ENCODE measurements at regions not wholly inside any gene's neighbourhood (a gene's known extent, or its start where the extent isn't known, plus 50 kb on each side); places are given as distances from the start of the nearest gene placed in this dataset.

- Histone ChIP-seq H3K27ac (ENCODE audit: low read depth, low read length) (no peak overlapping the region), H3K36me3 (ENCODE audit: insufficient read depth, low read length) (no peaks in the 10 kb centered on the region), H3K4me1 (ENCODE audit: insufficient read depth, low read length) (no peaks in the 10 kb centered on the region), H3K4me3 (ENCODE audit: insufficient read depth, low read length) (no peak overlapping the region), H3K9me3 (ENCODE audit: low read depth, low read length) (peaks cover 2% of the 10 kb centered on the region), H3K79me2 (ENCODE audit: insufficient read depth, low read length) (no peaks in the 10 kb centered on the region), H3K4me2 (ENCODE audit: insufficient read depth, low read length) (no peak overlapping the region), H3K27me3 (ENCODE audit: insufficient read depth, low read length) (no peaks in the 10 kb centered on the region), H4K20me1 (ENCODE audit: insufficient read depth, low read length) (no peaks in the 10 kb centered on the region), H2AFZ (ENCODE audit: low read length) (no peak overlapping the region)
- TF ChIP-seq CTCF (IDR thresholded peaks at IDR 0.05; ENCODE audit: extremely low read depth, low read depth, low read length), result no peak
- DNase-seq (ENCODE audit: insufficient read length, low spot score, missing footprints), result peak; percentile 50
These were observed 172.1 kb upstream of the CSNK1A1L start for GRCh38 chr13:37277435-37278144.

DNA sequence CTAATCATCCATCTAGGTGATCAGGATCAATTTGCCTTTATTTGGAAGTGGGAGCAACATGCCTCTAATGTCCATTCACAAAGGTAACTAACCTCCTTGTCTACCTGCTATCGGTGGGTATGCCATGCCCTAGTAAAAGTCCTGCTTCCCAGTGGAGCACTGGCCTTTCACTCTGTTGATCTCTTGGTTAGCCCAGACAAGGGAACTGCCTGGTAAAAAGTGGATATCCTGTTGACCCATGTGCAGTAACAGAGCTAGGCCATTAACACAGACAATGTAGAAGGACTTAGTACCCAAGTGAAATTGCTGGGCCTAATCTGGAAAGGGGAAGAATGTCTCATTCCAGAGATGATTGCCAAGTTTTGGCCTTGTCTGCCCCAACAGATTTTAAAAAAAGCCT, 171.5 kb upstream of the CSNK1A1L start:
- Histone ChIP-seq H3K27ac (ENCODE audit: low read depth, low read length) (no peak overlapping the region), H3K27me3 (ENCODE audit: insufficient read depth, low read length) (no peaks in the 10 kb centered on the region), H3K9me3 (ENCODE audit: low read depth, low read length) (peaks cover 2% of the 10 kb centered on the region), H4K20me1 (ENCODE audit: insufficient read depth, low read length) (no peaks in the 10 kb centered on the region), H3K4me2 (ENCODE audit: insufficient read depth, low read length) (no peak overlapping the region), H3K4me1 (ENCODE audit: insufficient read depth, low read length) (no peaks in the 10 kb centered on the region), H3K36me3 (ENCODE audit: insufficient read depth, low read length) (no peaks in the 10 kb centered on the region), H3K4me3 (ENCODE audit: insufficient read depth, low read length) (no peak overlapping the region), H3K79me2 (ENCODE audit: insufficient read depth, low read length) (no peaks in the 10 kb centered on the region), H2AFZ (ENCODE audit: low read length) (no peak overlapping the region)
- no peak for TF ChIP-seq CTCF (IDR thresholded peaks at IDR 0.05; ENCODE audit: extremely low read depth, low read depth, low read length)
- DNase-seq (ENCODE audit: insufficient read length, low spot score, missing footprints), result no peak

DNA sequence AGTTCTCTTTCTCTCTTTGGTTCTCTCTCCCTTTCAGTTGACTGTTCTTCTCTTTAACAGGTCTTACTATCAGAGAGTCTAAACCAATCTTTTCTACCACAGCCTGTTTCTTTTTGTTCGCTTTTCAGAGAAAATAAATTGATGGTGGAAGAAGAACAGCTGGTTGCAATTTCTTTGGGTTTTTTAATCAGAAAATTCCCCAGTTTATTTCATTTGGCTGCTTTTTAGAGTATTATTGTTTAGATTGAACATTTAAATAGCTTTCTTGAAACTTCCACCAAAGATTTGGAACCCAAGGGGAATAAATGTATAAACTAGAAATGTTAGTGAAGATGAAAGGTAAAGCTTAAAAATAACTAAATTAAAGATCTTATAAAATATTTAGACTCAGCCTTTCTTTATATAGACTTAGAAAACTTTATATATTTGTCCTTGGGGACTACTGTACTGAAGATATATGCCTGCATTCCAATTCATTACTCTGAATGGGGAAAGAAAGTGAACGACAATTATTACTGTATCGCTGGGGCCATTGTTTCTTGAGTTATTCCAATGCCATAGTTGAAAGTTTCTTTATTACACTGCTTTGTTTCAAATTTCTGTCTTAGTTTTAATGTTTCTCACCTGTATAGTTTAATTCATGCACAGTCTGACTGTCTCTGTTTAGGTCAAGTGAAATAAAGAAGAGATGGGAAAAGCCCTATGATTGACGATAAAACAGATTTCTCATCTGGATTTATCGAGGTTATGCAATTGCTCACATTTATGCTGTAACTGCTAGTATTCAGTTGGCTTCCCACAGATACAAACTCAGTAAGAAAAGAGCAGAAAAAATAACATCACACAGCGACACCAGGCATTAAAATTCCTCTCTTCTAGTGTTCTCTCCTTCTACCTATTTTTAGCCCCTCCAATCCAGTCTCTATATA, 169.4 kb upstream of the CSNK1A1L start:
- Histone ChIP-seq H2AFZ (ENCODE audit: low read length) (no peak overlapping the region), H3K4me3 (ENCODE audit: insufficient read depth, low read length) (no peak overlapping the region), H3K27me3 (ENCODE audit: insufficient read depth, low read length) (no peaks in the 10 kb centered on the region), H4K20me1 (ENCODE audit: insufficient read depth, low read length) (no peaks in the 10 kb centered on the region), H3K4me1 (ENCODE audit: insufficient read depth, low read length) (no peaks in the 10 kb centered on the region), H3K79me2 (ENCODE audit: insufficient read depth, low read length) (no peaks in the 10 kb centered on the region), H3K4me2 (ENCODE audit: insufficient read depth, low read length) (no peak overlapping the region), H3K9me3 (ENCODE audit: low read depth, low read length) (peaks cover 2% of the 10 kb centered on the region), H3K27ac (ENCODE audit: low read depth, low read length) (no peak overlapping the region), H3K36me3 (ENCODE audit: insufficient read depth, low read length) (no peaks in the 10 kb centered on the region)
- TF ChIP-seq CTCF (IDR thresholded peaks at IDR 0.05; ENCODE audit: extremely low read depth, low read depth, low read length), result no peak
- DNase-seq (ENCODE audit: insufficient read length, low spot score, missing footprints), result no peak

GRCh38 chr13:37273836-37274235, 168.4 kb upstream of the CSNK1A1L start:
- no peak for DNase-seq (ENCODE audit: insufficient read length, low spot score, missing footprints)
- no peaks in the 10 kb centered on the region for H3K27me3 ChIP-seq (ENCODE audit: insufficient read depth, low read length)
- H3K9me3 ChIP-seq (ENCODE audit: low read depth, low read length), result peaks cover 2% of the 10 kb centered on the region
- no peaks in the 10 kb centered on the region for H3K4me1 ChIP-seq (ENCODE audit: insufficient read depth, low read length)
- no peaks in the 10 kb centered on the region for H4K20me1 ChIP-seq (ENCODE audit: insufficient read depth, low read length)
- no peak overlapping the region for H3K27ac ChIP-seq (ENCODE audit: low read depth, low read length)
- H3K4me3 ChIP-seq (ENCODE audit: insufficient read depth, low read length), result no peak overlapping the region
- H3K36me3 ChIP-seq (ENCODE audit: insufficient read depth, low read length), result no peaks in the 10 kb centered on the region
- no peak for TF ChIP-seq CTCF (IDR thresholded peaks at IDR 0.05; ENCODE audit: extremely low read depth, low read depth, low read length)
- no peaks in the 10 kb centered on the region for H3K79me2 ChIP-seq (ENCODE audit: insufficient read depth, low read length)
- H2AFZ ChIP-seq (ENCODE audit: low read length), result no peak overlapping the region
- H3K4me2 ChIP-seq (ENCODE audit: insufficient read depth, low read length), result no peak overlapping the region

All from osteoblast (primary cell).